Epithelial cell of esophagus (primary cell): ENCODE measurements at regions not wholly inside any gene's neighbourhood (a gene's known extent, or its start where the extent isn't known, plus 50 kb on each side); places are given as distances from the start of the nearest gene placed in this dataset.

Experiments
- DNase-seq: peaks from one replicate; pipeline ENCODE4 v3.0.0; 2010; ENCODE audit warnings: low read depth
- H3K4me3 ChIP-seq: 2 replicates; pipeline ENCODE4 v1.5.1; 2011; ENCODE audit warnings: mild to moderate bottlenecking, low read length, control low read depth
- TF ChIP-seq, protein P1 (sequence below): IDR thresholded peaks from 2 replicates; pipeline ENCODE4 v1.5.1; 2011; ENCODE audit warnings: low read depth, mild to moderate bottlenecking, low read length, control low read depth, inconsistent platforms; ENCODE audit not compliant: insufficient read depth; ENCODE audit errors: missing control alignments

- no peak overlapping the region for H3K4me3 ChIP-seq
- DNase-seq, result no peak
These were observed 476.1 kb upstream of the SOX5 start for GRCh38 chr12:24425601-24425970.

DNA sequence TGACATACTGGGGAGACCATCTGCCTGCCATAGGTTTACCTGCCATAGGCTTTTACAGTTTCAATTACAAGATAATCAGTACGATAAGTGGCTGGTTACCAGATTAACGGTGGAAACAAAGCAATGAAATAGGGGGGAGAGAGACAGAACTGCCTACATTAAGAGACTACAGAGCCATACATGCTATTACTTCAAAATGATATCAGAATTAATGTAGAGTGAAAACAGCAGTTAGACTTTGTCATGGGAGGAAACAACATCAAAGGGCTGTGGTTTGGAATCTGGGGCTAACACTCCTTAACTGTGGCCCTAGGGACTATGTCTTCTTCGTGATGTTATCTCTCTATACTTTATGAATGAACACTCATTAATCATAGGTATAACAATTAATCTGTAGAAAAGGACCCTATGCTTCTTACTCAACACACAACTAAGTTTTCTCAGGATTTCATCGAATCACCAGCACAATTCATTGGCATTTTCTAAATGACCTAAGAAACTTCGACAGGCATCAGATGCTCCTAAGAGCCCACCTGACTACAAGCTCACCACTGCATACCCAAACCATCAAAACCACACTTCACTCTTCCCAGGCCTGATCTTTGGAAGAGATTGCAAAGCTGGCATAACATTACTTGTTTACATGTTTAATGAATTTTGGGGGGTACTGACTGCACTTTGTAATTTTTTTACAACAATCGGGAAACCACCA, 475.6 kb upstream of the SOX5 start:
- no peak for DNase-seq
- TF ChIP-seq, protein P1, sequence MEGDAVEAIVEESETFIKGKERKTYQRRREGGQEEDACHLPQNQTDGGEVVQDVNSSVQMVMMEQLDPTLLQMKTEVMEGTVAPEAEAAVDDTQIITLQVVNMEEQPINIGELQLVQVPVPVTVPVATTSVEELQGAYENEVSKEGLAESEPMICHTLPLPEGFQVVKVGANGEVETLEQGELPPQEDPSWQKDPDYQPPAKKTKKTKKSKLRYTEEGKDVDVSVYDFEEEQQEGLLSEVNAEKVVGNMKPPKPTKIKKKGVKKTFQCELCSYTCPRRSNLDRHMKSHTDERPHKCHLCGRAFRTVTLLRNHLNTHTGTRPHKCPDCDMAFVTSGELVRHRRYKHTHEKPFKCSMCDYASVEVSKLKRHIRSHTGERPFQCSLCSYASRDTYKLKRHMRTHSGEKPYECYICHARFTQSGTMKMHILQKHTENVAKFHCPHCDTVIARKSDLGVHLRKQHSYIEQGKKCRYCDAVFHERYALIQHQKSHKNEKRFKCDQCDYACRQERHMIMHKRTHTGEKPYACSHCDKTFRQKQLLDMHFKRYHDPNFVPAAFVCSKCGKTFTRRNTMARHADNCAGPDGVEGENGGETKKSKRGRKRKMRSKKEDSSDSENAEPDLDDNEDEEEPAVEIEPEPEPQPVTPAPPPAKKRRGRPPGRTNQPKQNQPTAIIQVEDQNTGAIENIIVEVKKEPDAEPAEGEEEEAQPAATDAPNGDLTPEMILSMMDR, result no peak
- no peak overlapping the region for H3K4me3 ChIP-seq

More at GRCh38 chr12:24425601-24425970, 476.1 kb upstream of the SOX5 start:
- TF ChIP-seq, protein P1, result no peak

- TF ChIP-seq, protein P1, result no peak
- no peak for DNase-seq
- no peak overlapping the region for H3K4me3 ChIP-seq
These were observed 474.9 kb upstream of the SOX5 start for GRCh38 chr12:24424376-24424775.

DNA sequence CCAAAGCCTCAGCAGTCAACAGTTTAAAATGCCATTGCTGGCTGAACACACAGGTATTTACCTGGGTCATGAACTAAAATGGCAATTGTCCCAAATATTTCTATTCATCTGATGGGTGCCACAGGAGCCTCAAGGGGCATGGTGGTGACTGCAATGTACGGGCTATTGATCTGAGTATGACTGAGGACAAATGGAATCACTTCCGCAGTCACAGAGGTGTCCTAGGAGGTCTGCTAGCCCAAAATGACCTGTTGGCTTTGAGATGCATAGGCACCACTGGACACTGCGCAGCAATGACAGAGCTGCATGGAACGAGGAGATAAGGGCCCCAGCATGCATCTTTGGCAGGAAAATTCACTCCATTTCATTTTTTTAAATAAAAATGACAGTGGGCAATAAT, 474.1 kb upstream of the SOX5 start:
- TF ChIP-seq, protein P1, result no peak
- H3K4me3 ChIP-seq, result no peak overlapping the region
- no peak for DNase-seq

DNA sequence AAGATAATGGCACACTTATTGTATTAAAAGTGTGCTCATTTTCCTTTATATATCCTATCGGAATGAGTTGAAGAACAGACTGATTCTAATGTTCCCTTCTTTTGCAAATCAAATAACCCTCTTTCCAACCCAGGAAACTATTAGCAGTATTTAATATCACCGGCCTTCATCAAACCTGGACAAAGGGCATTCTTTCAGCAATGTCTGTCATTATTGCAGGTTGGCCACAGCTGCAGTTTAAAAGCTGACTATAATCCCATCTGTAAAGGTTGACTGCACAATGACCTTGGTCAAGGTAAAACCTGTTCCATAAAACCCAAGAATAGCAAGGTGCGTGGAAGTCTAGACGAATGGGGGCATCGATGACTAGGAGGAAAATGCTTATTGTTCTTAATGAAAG, 472.3 kb upstream of the SOX5 start:
- TF ChIP-seq, protein P1, result no peak
- H3K4me3 ChIP-seq, result no peak overlapping the region
- DNase-seq, result no peak

DNA sequence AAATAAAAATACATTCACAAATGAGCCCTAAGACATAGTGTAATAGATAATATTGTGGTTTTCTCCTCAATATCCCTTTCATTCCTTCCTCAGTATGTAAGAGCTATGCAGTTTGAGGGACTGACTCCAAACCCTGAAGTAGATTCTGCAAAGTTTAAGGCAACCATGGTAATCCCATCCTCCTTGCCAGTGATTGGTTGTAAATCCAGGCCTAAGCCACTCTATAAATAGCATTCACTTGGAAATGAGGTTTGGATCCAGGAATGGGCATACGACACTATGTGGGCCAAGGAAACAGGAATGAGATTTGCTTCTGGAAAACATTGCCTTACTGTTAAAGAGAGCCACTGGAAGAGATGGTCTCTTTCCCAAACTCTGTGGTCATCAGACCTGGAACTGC, 468.7 kb upstream of the SOX5 start:
- H3K4me3 ChIP-seq, result no peak overlapping the region
- TF ChIP-seq, protein P1, result no peak
- no peak for DNase-seq
